Large intestine (tissue), 3 donors: ENCODE measurements at regions not wholly inside any gene's neighbourhood (a gene's known extent, or its start where the extent isn't known, plus 50 kb on each side); places are given as distances from the start of the nearest gene placed in this dataset.
A peak's percentile ranks its signal among the peaks of the same experiment; 100 is the strongest.
"Not testable (repeated sequence)": the region's sequence is repeated elsewhere in the genome, so short reads cannot be mapped to it uniquely, and the experiment has no call there.

Experiments used
- DNase-seq, 2 donors: peaks; one replicate each; pipeline versions ENCODE4 v3.0.0 to v3.0.0-alpha.2; 2013
- H3K27ac ChIP-seq: one replicate; pipeline ENCODE4 v1.5.1; 2013; ENCODE audit warnings: low read length
- H3K27me3 ChIP-seq: 2 replicates; pipeline ENCODE4 v1.6.1; 2013; ENCODE audit warnings: low read length; ENCODE audit not compliant: control insufficient read depth, insufficient read depth
- H3K36me3 ChIP-seq: 2 replicates; pipeline ENCODE4 v1.6.1; 2013; ENCODE audit warnings: low read length; ENCODE audit not compliant: control insufficient read depth, insufficient read depth
- H3K4me1 ChIP-seq: one replicate; pipeline ENCODE4 v1.6.1; 2013; ENCODE audit warnings: low read length; ENCODE audit not compliant: control insufficient read depth, insufficient read depth
- H3K4me3 ChIP-seq: one replicate; pipeline ENCODE4 v1.5.1; 2013; ENCODE audit warnings: low read length
- H3K9me3 ChIP-seq: one replicate; pipeline ENCODE4 v1.6.1; 2013; ENCODE audit warnings: mild to moderate bottlenecking, low read depth, low read length, moderate library complexity; ENCODE audit not compliant: control insufficient read depth
- WGBS: methylation state at CpG from one replicate; pipeline ENCODE4 v1.1.5; 2013; ENCODE audit warnings: low lambda C conversion rate; ENCODE audit not compliant: insufficient coverage; 5-methylcytosine and 5-hydroxymethylcytosine counted together

- Histone ChIP-seq H3K4me3 (no peak overlapping the region), H3K27me3 (no peaks in the 10 kb centered on the region), H3K27ac (peak overlapping the region; percentile 86), H3K9me3 (peaks cover under 1% of the 10 kb centered on the region), H3K4me1 (peaks cover 22% of the 10 kb centered on the region), H3K36me3 (no peaks in the 10 kb centered on the region)
- DNase-seq: no peak
- no CpG with 5 or more reads among the region's 2 CpGs for WGBS
These were observed 97.7 kb upstream of the FGGY start for GRCh38 chr1:59199147-59199546.

GRCh38 chr1:59199719-59200376 lies 97.0 kb upstream of the FGGY start:
- H3K27ac ChIP-seq: peak overlapping the region; percentile 86
- H3K27me3 ChIP-seq: no peaks in the 10 kb centered on the region
- H3K36me3 ChIP-seq: no peaks in the 10 kb centered on the region
- peaks cover 22% of the 10 kb centered on the region for H3K4me1 ChIP-seq
- H3K9me3 ChIP-seq: peaks cover 2% of the 10 kb centered on the region
- H3K4me3 ChIP-seq: no peak overlapping the region
- DNase-seq: peak; percentile 44 to 81
- WGBS: 6% methylated on average over 2 of the region's 4 CpGs

- H3K9me3 ChIP-seq: peaks cover 4% of the 10 kb centered on the region
- H3K4me3 ChIP-seq: no peak overlapping the region
- no peak overlapping the region for H3K27ac ChIP-seq
- no peak for DNase-seq
- no peaks in the 10 kb centered on the region for H3K36me3 ChIP-seq
- no peaks in the 10 kb centered on the region for H3K27me3 ChIP-seq
- peaks cover 22% of the 10 kb centered on the region for H3K4me1 ChIP-seq
These were observed 95.6 kb upstream of the FGGY start for GRCh38 chr1:59201341-59201740.

GRCh38 chr1:59202455-59202854 lies 94.4 kb upstream of the FGGY start:
- no CpG with 5 or more reads among the region's 1 CpG for WGBS
- H3K9me3 ChIP-seq: peaks cover 4% of the 10 kb centered on the region
- H3K4me3 ChIP-seq: no peak overlapping the region
- H3K4me1 ChIP-seq: peaks cover 22% of the 10 kb centered on the region
- no peak for DNase-seq
- no peaks in the 10 kb centered on the region for H3K36me3 ChIP-seq
- no peak overlapping the region for H3K27ac ChIP-seq
- H3K27me3 ChIP-seq: no peaks in the 10 kb centered on the region

GRCh38 chr1:59204001-59204400 lies 92.9 kb upstream of the FGGY start:
- DNase-seq: peak; percentile 54 to 80
- no CpG with 5 or more reads among the region's 1 CpG for WGBS
- no peak overlapping the region for H3K4me3 ChIP-seq
- peak overlapping the region; percentile 33 for H3K27ac ChIP-seq
- peaks cover 8% of the 10 kb centered on the region for H3K4me1 ChIP-seq
- H3K36me3 ChIP-seq: no peaks in the 10 kb centered on the region
- no peaks in the 10 kb centered on the region for H3K27me3 ChIP-seq
- H3K9me3 ChIP-seq: peaks cover 4% of the 10 kb centered on the region

GRCh38 chr1:59206616-59207015 lies 90.3 kb upstream of the FGGY start:
- H3K36me3 ChIP-seq, DNase-seq, H3K27ac ChIP-seq, H3K4me3 ChIP-seq, H3K4me1 ChIP-seq, H3K9me3 ChIP-seq, H3K27me3 ChIP-seq: not testable (repeated sequence)
- no CpG with 5 or more reads among the region's 4 CpGs for whole genome bisulfite sequencing

- H3K27ac ChIP-seq, H3K9me3 ChIP-seq, DNase-seq, H3K4me3 ChIP-seq, H3K36me3 ChIP-seq, H3K4me1 ChIP-seq, H3K27me3 ChIP-seq: not testable (repeated sequence)
- 71% methylated on average over 1 of the region's 3 CpGs for WGBS
These were observed 86.5 kb upstream of the FGGY start for GRCh38 chr1:59210430-59210829.

- H3K27me3 ChIP-seq: no peaks in the 10 kb centered on the region
- no peaks in the 10 kb centered on the region for H3K36me3 ChIP-seq
- H3K4me3 ChIP-seq: no peak overlapping the region
- no peak for DNase-seq
- H3K27ac ChIP-seq: no peak overlapping the region
- peaks cover 4% of the 10 kb centered on the region for H3K9me3 ChIP-seq
- no peaks in the 10 kb centered on the region for H3K4me1 ChIP-seq
- WGBS: no CpG with 5 or more reads among the region's 3 CpGs
These were observed 84.2 kb upstream of the FGGY start for GRCh38 chr1:59212706-59213105.

- DNase-seq: peak in 1 of 2 donors; percentile 20
- Histone ChIP-seq H3K27ac (no peak overlapping the region), H3K27me3 (no peaks in the 10 kb centered on the region), H3K36me3 (no peaks in the 10 kb centered on the region), H3K4me3 (no peak overlapping the region), H3K9me3 (peaks cover 4% of the 10 kb centered on the region), H3K4me1 (no peaks in the 10 kb centered on the region)
- 74% methylated on average over 3 of the region's 10 CpGs for WGBS
These were observed 82.4 kb upstream of the FGGY start for GRCh38 chr1:59214248-59215208.

GRCh38 chr1:59215766-59216291 lies 81.1 kb upstream of the FGGY start:
- no CpG with 5 or more reads among the region's 6 CpGs for WGBS
- Histone ChIP-seq H3K27ac (no peak overlapping the region), H3K4me1 (no peaks in the 10 kb centered on the region)

More at GRCh38 chr1:59215766-59216291, 81.1 kb upstream of the FGGY start:
- peaks cover 4% of the 10 kb centered on the region for H3K9me3 ChIP-seq
- H3K4me3 ChIP-seq: no peak overlapping the region
- H3K36me3 ChIP-seq: no peaks in the 10 kb centered on the region
- no peak for DNase-seq
- H3K27me3 ChIP-seq: no peaks in the 10 kb centered on the region
